D721Med (cell line): ENCODE measurements at regions not wholly inside any gene's neighbourhood (a gene's known extent, or its start where the extent isn't known, plus 50 kb on each side); places are given as distances from the start of the nearest gene placed in this dataset.

Experiments used
- DNase-seq: peaks from one replicate; pipeline ENCODE4 v3.0.0; 2011; ENCODE audit warnings: low spot score; ENCODE audit not compliant: insufficient read length
- FAIRE-seq: peaks from 2 replicates; lab custom pipeline; 2011; peaks lifted over from hg19 to GRCh38; lab: Jason Lieb, UNC
- TF ChIP-seq, protein P1 (sequence below): IDR thresholded peaks from 2 replicates; pipeline ENCODE4 v1.5.1; 2012; ENCODE audit warnings: mild to moderate bottlenecking, control low read depth; ENCODE audit not compliant: insufficient read depth; ENCODE audit errors: missing control alignments

GRCh38 chr13:104357672-104358354 lies 1291.6 kb upstream of the SLC10A2 start:
- DNase-seq (no peak), FAIRE-seq (no peak)
- TF ChIP-seq, protein P1, sequence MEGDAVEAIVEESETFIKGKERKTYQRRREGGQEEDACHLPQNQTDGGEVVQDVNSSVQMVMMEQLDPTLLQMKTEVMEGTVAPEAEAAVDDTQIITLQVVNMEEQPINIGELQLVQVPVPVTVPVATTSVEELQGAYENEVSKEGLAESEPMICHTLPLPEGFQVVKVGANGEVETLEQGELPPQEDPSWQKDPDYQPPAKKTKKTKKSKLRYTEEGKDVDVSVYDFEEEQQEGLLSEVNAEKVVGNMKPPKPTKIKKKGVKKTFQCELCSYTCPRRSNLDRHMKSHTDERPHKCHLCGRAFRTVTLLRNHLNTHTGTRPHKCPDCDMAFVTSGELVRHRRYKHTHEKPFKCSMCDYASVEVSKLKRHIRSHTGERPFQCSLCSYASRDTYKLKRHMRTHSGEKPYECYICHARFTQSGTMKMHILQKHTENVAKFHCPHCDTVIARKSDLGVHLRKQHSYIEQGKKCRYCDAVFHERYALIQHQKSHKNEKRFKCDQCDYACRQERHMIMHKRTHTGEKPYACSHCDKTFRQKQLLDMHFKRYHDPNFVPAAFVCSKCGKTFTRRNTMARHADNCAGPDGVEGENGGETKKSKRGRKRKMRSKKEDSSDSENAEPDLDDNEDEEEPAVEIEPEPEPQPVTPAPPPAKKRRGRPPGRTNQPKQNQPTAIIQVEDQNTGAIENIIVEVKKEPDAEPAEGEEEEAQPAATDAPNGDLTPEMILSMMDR = no peak

DNA sequence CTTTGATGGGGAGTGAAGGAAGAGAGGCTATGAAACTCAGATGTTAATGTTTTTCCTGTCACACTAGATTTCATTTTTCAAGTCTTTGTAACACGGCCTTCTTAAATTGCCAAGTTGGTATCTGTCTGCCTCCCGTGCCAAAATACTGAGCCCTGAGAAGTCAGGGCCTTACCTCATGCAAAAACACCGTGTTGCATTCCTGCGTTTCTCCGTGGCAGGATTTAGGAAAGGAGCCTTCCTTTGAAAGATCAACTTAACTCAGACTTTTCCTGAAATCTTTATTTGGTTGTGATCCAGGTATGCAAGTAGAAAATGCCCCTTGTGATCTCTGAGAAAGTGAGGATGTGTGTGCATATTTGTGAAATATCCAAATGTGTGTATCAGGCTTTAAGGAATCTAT lies 1291.0 kb upstream of the SLC10A2 start:
- no peak for FAIRE-seq
- no peak for DNase-seq
- TF ChIP-seq, protein P1 = no peak

DNA sequence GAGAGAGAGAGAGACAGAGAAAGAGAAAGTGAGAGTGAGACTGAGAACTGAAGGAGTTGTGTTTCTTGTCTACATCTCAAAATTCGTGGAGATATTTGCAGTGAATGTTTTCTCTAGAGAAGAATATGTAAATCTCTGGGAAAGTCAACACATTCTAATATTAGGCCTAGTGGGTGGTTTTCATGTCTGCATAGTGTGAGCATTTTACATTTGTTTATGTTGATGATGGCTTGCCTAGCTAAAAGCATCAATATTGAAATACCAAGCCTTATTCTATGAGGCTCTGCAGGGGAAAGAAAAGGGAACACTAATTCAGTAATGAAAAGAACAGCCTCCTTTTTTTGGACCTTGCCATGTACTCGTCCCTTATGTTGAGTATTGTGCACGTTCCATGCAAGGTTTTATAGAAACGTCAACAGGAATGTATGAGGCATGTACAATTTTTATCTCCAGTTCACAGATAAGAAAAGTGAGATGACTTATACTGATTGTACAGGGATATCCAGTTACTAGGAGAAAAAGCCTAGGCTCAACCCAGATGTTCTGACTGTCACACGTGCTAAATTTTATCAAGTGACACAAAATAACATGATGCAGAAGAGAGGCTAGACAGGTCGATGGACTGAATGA lies 1288.9 kb upstream of the SLC10A2 start:
- TF ChIP-seq, protein P1 = no peak
- no peak for FAIRE-seq
- DNase-seq = no peak

DNA sequence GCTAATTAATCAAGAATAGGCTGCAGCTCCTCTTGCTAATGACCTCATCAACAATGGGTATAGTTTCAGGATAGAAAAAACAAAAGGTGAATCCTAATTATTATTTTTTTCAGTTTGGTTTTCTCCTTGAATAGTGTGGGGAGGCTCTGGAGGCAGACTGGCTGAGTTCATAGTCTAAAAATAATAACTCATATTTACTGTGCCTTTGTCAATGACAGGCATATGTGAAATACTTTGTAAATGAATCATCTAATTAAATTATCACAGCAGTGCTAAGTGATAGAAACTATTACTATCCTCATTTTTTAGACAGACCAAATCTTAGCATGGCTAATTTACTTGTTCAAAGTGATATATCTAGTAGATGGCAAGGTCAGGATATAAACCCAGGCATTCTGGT lies 1261.0 kb upstream of the SLC10A2 start:
- FAIRE-seq (no peak), DNase-seq (no peak)
- TF ChIP-seq, protein P1 = no peak

DNA sequence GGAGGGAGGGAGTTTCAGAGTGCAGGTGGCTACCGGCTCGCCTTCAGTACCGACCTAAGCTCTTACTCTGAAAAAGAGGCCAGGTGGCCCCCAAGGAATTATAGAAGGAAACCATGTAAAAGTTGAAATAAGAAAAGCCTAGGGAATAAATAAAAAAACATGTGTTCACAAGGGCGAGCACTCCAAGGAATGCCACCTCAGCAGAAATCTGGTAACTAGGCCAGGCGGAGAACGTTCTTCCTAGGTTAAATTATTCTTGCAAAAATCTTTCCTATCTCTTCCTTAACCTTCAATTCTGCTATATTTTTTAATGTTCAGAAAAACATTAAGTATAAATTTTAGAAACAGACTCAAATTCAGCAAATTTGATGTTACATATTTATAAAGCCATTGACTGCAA lies 1260.3 kb upstream of the SLC10A2 start:
- DNase-seq = no peak
- TF ChIP-seq, protein P1 = no peak
- no peak for FAIRE-seq

DNA sequence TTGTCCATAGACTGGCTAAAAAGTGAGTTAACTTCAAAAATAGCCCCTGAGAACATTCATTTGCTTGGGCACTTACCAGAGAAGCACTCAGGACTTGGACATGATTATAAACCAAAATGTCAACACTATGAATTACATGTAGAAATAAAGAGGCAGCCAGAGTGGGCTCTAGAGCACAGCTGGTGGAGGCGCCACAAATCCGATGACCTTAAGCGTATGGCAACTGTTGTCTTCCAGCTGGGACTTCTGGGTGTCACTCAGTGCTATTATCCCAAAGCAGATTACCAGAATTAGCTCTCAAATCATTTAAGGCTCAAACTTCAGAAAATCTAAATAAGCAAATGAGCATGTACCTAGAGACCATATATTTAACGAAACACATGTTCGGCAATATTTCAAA lies 1255.5 kb upstream of the SLC10A2 start:
- FAIRE-seq (peak; percentile 94), DNase-seq (peak; percentile 19)
- TF ChIP-seq, protein P1 = no peak

GRCh38 chr13:104320446-104320845 lies 1254.2 kb upstream of the SLC10A2 start:
- FAIRE-seq (no peak), DNase-seq (no peak)
- TF ChIP-seq, protein P1 = no peak
